Ovary (tissue), 7 donors: ENCODE measurements at regions not wholly inside any gene's neighbourhood (a gene's known extent, or its start where the extent isn't known, plus 50 kb on each side); places are given as distances from the start of the nearest gene placed in this dataset.
A peak's percentile ranks its signal among the peaks of the same experiment; 100 is the strongest.

Experiments used
- DNase-seq, 5 donors: peaks; one replicate each; pipeline ENCODE4 v3.0.0-alpha.2; 2019 to 2020
- H3K27ac ChIP-seq, 2 donors: fragments of 200-600 bp; one replicate each; pipeline versions ENCODE4 v1.5.1 to v1.8.0; 2019 to 2022
- H3K27me3 ChIP-seq: fragments of 200-600 bp; one replicate; pipeline ENCODE4 v1.8.0; 2022
- H3K36me3 ChIP-seq: fragments of 200-600 bp; sonication (generic); one replicate; pipeline ENCODE4 v1.5.1; 2019
- H3K4me1 ChIP-seq: one replicate; pipeline ENCODE4 v1.8.1; 2013; ENCODE audit warnings: mild to moderate bottlenecking, moderate library complexity; ENCODE audit not compliant: insufficient read depth
- H3K4me3 ChIP-seq: fragments of 200-600 bp; sonication (generic); one replicate; pipeline ENCODE4 v1.5.1; 2017
- H3K9me3 ChIP-seq, 2 donors: fragments of 200-600 bp in 1 of 2; sonication (generic) in 1 of 2; one replicate each; pipeline versions ENCODE4 v1.5.1 to v1.8.1; 2013 to 2019; ENCODE audit warnings: mild to moderate bottlenecking in 1 of 2, moderate library complexity in 1 of 2
- CTCF ChIP-seq, 3 donors: fragments of 450-650 bp in 2 of 3; fragments of 200-600 bp in 1 of 3; IDR thresholded peaks; one replicate each; pipeline versions ENCODE4 v1.5.1 to v1.8.0; 2016 to 2022; ENCODE audit warnings: antibody characterized with exemption in 3 of 3, mild to moderate bottlenecking in 1 of 3
- EP300 ChIP-seq: sonication (generic); formaldehyde crosslinking; IDR thresholded peaks from one replicate; pipeline ENCODE4 v1.6.1; 2017; ENCODE audit warnings: antibody characterized with exemption
- POLR2A ChIP-seq: fragments of 450-650 bp; IDR thresholded peaks from one replicate; pipeline ENCODE4 v1.6.1; 2017; ENCODE audit warnings: antibody characterized with exemption, mild to moderate bottlenecking, moderate library complexity
- WGBS, 3 donors: extraction: QIAGEN DNeasy Blood & Tissue Kit in 1 of 3; methylation state at CpG; one replicate each; pipeline versions ENCODE4 v1.1.5 to v1.1.7; 2013 to 2017; 5-methylcytosine and 5-hydroxymethylcytosine counted together
- intact Hi-C, 4 donors: fragments of 100-400 bp; cut with DNase I; formaldehyde crosslinking; loops; one replicate each; pipeline versions ENCODE4 v1.11.0 to v1.15.1; 2022 to 2023
- donor health status: DM: no; HTN: no; CAD: no; lungs with moderate emphysema.
- donor health status: DM: no; HTN: no; CAD: no.
- donor health status: Bipolar disorder and iron deficiency.
- donor health status: DM: no; HTN: no; CAD: no.
- donor health status: DM: yes; HTN: yes; CAD: no.

GRCh38 chr10:44647473-44647872 lies 262.6 kb upstream of the CXCL12 start:
- intact Hi-C loops = no loop called here
- no peaks in the 10 kb centered on the region for H3K27me3 ChIP-seq
- DNase-seq = no peak
- no peak overlapping the region for H3K4me3 ChIP-seq
- WGBS, 3 donors = 88 to 100% (median 92%) methylated on average over 1 to 2 of the region's 2 CpGs
- no peak for TF ChIP-seq EP300
- TF ChIP-seq CTCF (IDR thresholded peaks at IDR 0.05) = no peak
- no peak for TF ChIP-seq POLR2A
- no peaks in the 10 kb centered on the region for H3K36me3 ChIP-seq
- H3K4me1 ChIP-seq = peaks cover 13% of the 10 kb centered on the region
- H3K27ac ChIP-seq = no peak overlapping the region
- H3K9me3 ChIP-seq = no peaks in the 10 kb centered on the region

- no peak for TF ChIP-seq EP300
- TF ChIP-seq POLR2A = no peak
- no peak for TF ChIP-seq CTCF (IDR thresholded peaks at IDR 0.05)
- H3K9me3 ChIP-seq = no peaks in the 10 kb centered on the region
- H3K27me3 ChIP-seq = no peaks in the 10 kb centered on the region
- no peak overlapping the region for H3K27ac ChIP-seq
- no peak overlapping the region for H3K4me3 ChIP-seq
- peaks cover 13% of the 10 kb centered on the region for H3K4me1 ChIP-seq
- intact Hi-C loops = no loop called here
- H3K36me3 ChIP-seq = no peaks in the 10 kb centered on the region
- DNase-seq = peak in 2 of 5 donors; percentile 38 to 40
- 48 to 61% (median 59%) methylated on average over 10 of the region's 10 CpGs for WGBS, 3 donors
Observed at GRCh38 chr10:44647877-44648542, 263.1 kb upstream of the CXCL12 start.

- DNase-seq = peak in 4 of 5 donors; percentile 27 to 68 (median 49)
- Histone ChIP-seq H3K4me1 (peaks cover 13% of the 10 kb centered on the region), H3K4me3 (no peak overlapping the region), H3K27ac (no peak overlapping the region), H3K27me3 (no peaks in the 10 kb centered on the region), H3K9me3 (no peaks in the 10 kb centered on the region), H3K36me3 (no peaks in the 10 kb centered on the region)
- no peak for TF ChIP-seq EP300
- no peak for TF ChIP-seq CTCF (IDR thresholded peaks at IDR 0.05)
- WGBS, 3 donors = 33 to 38% (median 36%) methylated on average over 7 of the region's 7 CpGs
- intact Hi-C loops = no loop called here
Observed at GRCh38 chr10:44650691-44651661, 260.2 kb upstream of the TMEM72 start.

GRCh38 chr10:44651834-44652233 lies 259.3 kb upstream of the TMEM72 start:
- Histone ChIP-seq H3K9me3 (no peaks in the 10 kb centered on the region), H3K4me3 (no peak overlapping the region), H3K27ac (no peak overlapping the region), H3K27me3 (no peaks in the 10 kb centered on the region), H3K4me1 (peaks cover 13% of the 10 kb centered on the region), H3K36me3 (no peaks in the 10 kb centered on the region)
- peak in 2 of 5 donors; percentile 26 to 47 for DNase-seq
- TF ChIP-seq POLR2A (no peak), EP300 (no peak), CTCF (IDR thresholded peaks at IDR 0.05) (no peak)
- intact Hi-C loops = no loop called here
- WGBS, 3 donors = 58 to 64% (median 61%) methylated on average over 4 of the region's 4 CpGs
